ENCODE measurements at regions not wholly inside any gene's neighbourhood (a gene's known extent, or its start where the extent isn't known, plus 50 kb on each side); places are given as distances from the start of the nearest gene placed in this dataset.

- no TSS peak for BruUV-seq (replicated peaks)
- ChIA-PET CTCF (no interaction called here), POLR2A (ENCODE audit: unreplicated experiment) (no interaction called here)
- no peak for ATAC-seq
- Histone ChIP-seq H3K4me3 (ENCODE audit: low read length) (no peak overlapping the region), H3K9me3 (ENCODE audit: low read length) (no peaks in the 10 kb centered on the region), H3K4me2 (ENCODE audit: low read length) (no peak overlapping the region), H4K20me1 (ENCODE audit: low read length) (no peaks in the 10 kb centered on the region), H3K27ac (ENCODE audit: low read length) (no peak overlapping the region), H3K79me2 (ENCODE audit: low read length) (no peaks in the 10 kb centered on the region), H3K27me3 (ENCODE audit: low read length) (no peaks in the 10 kb centered on the region), H3K9me2 (replicated peaks; ENCODE audit: low read length) (no peaks in the 10 kb centered on the region), H3F3A (ENCODE audit: low read length, unreplicated experiment) (no peaks in the 10 kb centered on the region), H3K4me1 (ENCODE audit: insufficient read depth, low read length) (no peaks in the 10 kb centered on the region), H2AFZ (ENCODE audit: low read length) (no peak overlapping the region), H3K9ac (ENCODE audit: low read length) (no peak overlapping the region), H3K36me3 (ENCODE audit: low read depth, low read length) (no peaks in the 10 kb centered on the region)
- intact Hi-C loops (cut with micrococcal nuclease): loop anchor here (5.0 kb wide), 1 partner anchor 1624 kb away; no protein-coding TSS in a partner anchor
- TF ChIP-seq EZH2phosphoT487 (IDR thresholded peaks at IDR 0.05; ENCODE audit: borderline replicate concordance, low read length) (no peak), EZH2 (IDR thresholded peaks at IDR 0.05; ENCODE audit: low read length, unreplicated experiment) (no peak), CTCF (conservative IDR thresholded peaks at IDR 0.05; ENCODE audit: low read depth, low read length) (no peak)
- no peak for DNase-seq
Observed at GRCh38 chr2:193693758-193694157, 1499.0 kb upstream of the TMEFF2 start.

DNA sequence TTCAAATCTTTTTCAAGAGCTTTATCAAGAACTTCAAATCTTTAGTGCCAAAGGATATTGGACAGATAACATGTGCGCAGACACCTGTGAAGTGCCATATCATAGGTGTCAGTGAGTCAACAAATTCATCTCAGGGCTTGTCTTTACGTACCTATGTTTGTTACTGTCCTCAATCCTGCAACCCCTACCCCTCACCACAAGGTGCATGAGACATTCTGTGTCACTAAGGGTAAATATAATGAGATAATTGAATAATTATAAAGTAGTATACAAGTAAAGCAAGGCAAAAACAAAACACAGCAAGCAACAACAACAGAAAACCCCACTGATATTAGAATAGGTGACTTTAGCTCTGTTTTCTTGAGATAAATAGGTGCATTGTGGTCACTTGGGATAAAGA lies 1495.8 kb upstream of the TMEFF2 start:
- H3K79me2 ChIP-seq (ENCODE audit: low read length): no peaks in the 10 kb centered on the region
- H3K4me2 ChIP-seq (ENCODE audit: low read length): no peak overlapping the region
- H3K9me2 ChIP-seq (replicated peaks; ENCODE audit: low read length): no peaks in the 10 kb centered on the region
- no TSS peak for BruUV-seq (replicated peaks)
- H3K4me3 ChIP-seq (ENCODE audit: low read length): no peak overlapping the region
- ChIA-PET POLR2A (ENCODE audit: unreplicated experiment) (no interaction called here), CTCF (no interaction called here)
- H2AFZ ChIP-seq (ENCODE audit: low read length): no peak overlapping the region
- DNase-seq (no peak), ATAC-seq (no peak)
- H4K20me1 ChIP-seq (ENCODE audit: low read length): no peaks in the 10 kb centered on the region
- no peak overlapping the region for H3K9ac ChIP-seq (ENCODE audit: low read length)
- no peak overlapping the region for H3K27ac ChIP-seq (ENCODE audit: low read length)
- H3K27me3 ChIP-seq (ENCODE audit: low read length): no peaks in the 10 kb centered on the region
- no peaks in the 10 kb centered on the region for H3K9me3 ChIP-seq (ENCODE audit: low read length)
- intact Hi-C loops (cut with micrococcal nuclease): loop anchor here (5.0 kb wide), 1 partner anchor 1627 kb away; no protein-coding TSS in a partner anchor
- no peaks in the 10 kb centered on the region for H3F3A ChIP-seq (ENCODE audit: low read length, unreplicated experiment)
- no peaks in the 10 kb centered on the region for H3K36me3 ChIP-seq (ENCODE audit: low read depth, low read length)
- no peaks in the 10 kb centered on the region for H3K4me1 ChIP-seq (ENCODE audit: insufficient read depth, low read length)
- TF ChIP-seq CTCF (conservative IDR thresholded peaks at IDR 0.05; ENCODE audit: low read depth, low read length) (no peak), EZH2phosphoT487 (IDR thresholded peaks at IDR 0.05; ENCODE audit: borderline replicate concordance, low read length) (no peak), EZH2 (IDR thresholded peaks at IDR 0.05; ENCODE audit: low read length, unreplicated experiment) (no peak)

DNA sequence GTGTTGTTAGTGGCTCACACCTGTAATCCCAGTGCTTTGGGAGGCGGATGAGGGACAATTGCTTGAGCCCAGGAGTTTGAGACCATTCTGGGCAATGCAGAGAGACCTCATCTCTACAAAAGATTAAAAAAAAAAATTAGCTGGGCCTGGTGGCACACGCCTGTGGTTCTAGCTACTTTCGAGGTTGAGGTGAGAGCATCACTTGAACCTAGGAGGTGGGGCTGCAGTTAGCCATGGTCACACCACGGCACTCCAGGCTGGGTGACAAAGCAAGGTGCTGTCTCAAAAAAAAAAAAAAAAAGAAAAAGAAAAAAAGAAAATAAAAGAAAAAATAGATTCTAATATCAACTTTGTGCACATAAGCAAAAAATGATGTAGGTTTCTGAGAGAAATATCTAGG lies 1492.5 kb upstream of the TMEFF2 start:
- ChIA-PET CTCF (no interaction called here), POLR2A (ENCODE audit: unreplicated experiment) (no interaction called here)
- no peak overlapping the region for H3K9ac ChIP-seq (ENCODE audit: low read length)
- ATAC-seq (no peak), DNase-seq (no peak)
- H3K36me3 ChIP-seq (ENCODE audit: low read depth, low read length): no peaks in the 10 kb centered on the region
- H3K79me2 ChIP-seq (ENCODE audit: low read length): no peaks in the 10 kb centered on the region
- no peak overlapping the region for H3K4me2 ChIP-seq (ENCODE audit: low read length)
- no peak overlapping the region for H3K27ac ChIP-seq (ENCODE audit: low read length)
- intact Hi-C loops (cut with micrococcal nuclease): no loop called here
- no peak overlapping the region for H3K4me3 ChIP-seq (ENCODE audit: low read length)
- H4K20me1 ChIP-seq (ENCODE audit: low read length): no peaks in the 10 kb centered on the region
- H3K4me1 ChIP-seq (ENCODE audit: insufficient read depth, low read length): no peaks in the 10 kb centered on the region
- no peak overlapping the region for H2AFZ ChIP-seq (ENCODE audit: low read length)
- BruUV-seq (replicated peaks): no TSS peak
- no peaks in the 10 kb centered on the region for H3K9me3 ChIP-seq (ENCODE audit: low read length)
- no peaks in the 10 kb centered on the region for H3K27me3 ChIP-seq (ENCODE audit: low read length)
- H3F3A ChIP-seq (ENCODE audit: low read length, unreplicated experiment): no peaks in the 10 kb centered on the region
- no peaks in the 10 kb centered on the region for H3K9me2 ChIP-seq (replicated peaks; ENCODE audit: low read length)
- no peak for TF ChIP-seq EZH2phosphoT487 (IDR thresholded peaks at IDR 0.05; ENCODE audit: borderline replicate concordance, low read length)
- no peak for TF ChIP-seq CTCF (conservative IDR thresholded peaks at IDR 0.05; ENCODE audit: low read depth, low read length)
- no peak for TF ChIP-seq EZH2 (IDR thresholded peaks at IDR 0.05; ENCODE audit: low read length, unreplicated experiment)
